Mesothelial cell of epicardium (in vitro differentiated cells): ENCODE measurements at regions not wholly inside any gene's neighbourhood (a gene's known extent, or its start where the extent isn't known, plus 50 kb on each side); places are given as distances from the start of the nearest gene placed in this dataset.

ENCODE experiments used
- DNase-seq, 2 experiments: peaks; one replicate each; pipeline ENCODE4 v3.0.0; 2021; ENCODE audit warnings: low spot score in 2 of 2; ENCODE audit not compliant: unreplicated experiment in 2 of 2
- H3K27ac Mint-ChIP-seq: 2 replicates; pipeline ENCODE4 v1.8.0; 2021; ENCODE audit warnings: mixed read lengths
- H3K27me3 Mint-ChIP-seq: 2 replicates; pipeline ENCODE4 v1.8.0; 2021; ENCODE audit warnings: low read depth, mixed read lengths
- H3K36me3 Mint-ChIP-seq: 2 replicates; pipeline ENCODE4 v1.8.0; 2021; ENCODE audit warnings: mixed read lengths
- H3K4me1 Mint-ChIP-seq: 2 replicates; pipeline ENCODE4 v1.8.0; 2021; ENCODE audit warnings: mixed read lengths
- H3K4me3 Mint-ChIP-seq: 2 replicates; pipeline ENCODE4 v1.8.0; 2021; ENCODE audit warnings: mild to moderate bottlenecking, moderate library complexity, mixed read lengths
- H3K9me3 Mint-ChIP-seq: 2 replicates; pipeline ENCODE4 v1.8.0; 2021; ENCODE audit warnings: mixed read lengths
- TF ChIP-seq, protein P1 (sequence below): fragments of 200-600 bp; sonication (generic); IDR thresholded peaks from one replicate; pipeline ENCODE4 v1.5.0; 2021; ENCODE audit warnings: antibody characterized with exemption; ENCODE audit not compliant: unreplicated experiment

DNA sequence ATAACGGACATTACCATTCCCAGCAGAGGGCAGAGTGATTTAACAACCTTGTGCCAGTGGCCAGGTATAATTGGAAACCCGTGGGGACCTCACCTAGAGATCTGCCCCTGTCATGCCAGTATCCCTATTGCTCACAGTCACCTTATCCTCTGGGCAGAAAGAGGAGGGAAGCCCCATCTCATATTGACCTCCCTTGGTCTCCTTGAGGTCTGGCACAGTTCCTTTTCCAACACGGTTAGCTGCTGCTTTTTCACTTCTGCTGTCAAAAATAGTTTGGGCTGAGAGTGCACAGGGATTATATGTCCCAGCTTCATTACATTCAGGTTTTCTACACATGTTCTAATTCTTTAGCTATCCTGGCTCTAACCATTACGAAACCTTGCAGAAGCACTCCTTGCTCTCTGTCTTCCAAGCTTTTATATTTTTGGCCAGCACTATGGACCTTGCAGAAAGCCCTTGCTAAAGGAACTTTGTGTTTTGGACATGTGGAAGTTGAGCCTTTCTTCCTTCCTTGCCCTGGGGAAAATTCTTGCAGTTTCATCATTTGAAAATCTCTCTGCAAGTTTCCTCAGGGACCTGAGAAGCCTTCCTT lies 111.7 kb upstream of the MIS18BP1 start:
- no peaks in the 10 kb centered on the region for H3K27me3 Mint-ChIP-seq
- H3K9me3 Mint-ChIP-seq = no peaks in the 10 kb centered on the region
- no peak for DNase-seq
- H3K4me3 Mint-ChIP-seq = no peak overlapping the region
- H3K36me3 Mint-ChIP-seq = no peaks in the 10 kb centered on the region
- TF ChIP-seq, protein P1, sequence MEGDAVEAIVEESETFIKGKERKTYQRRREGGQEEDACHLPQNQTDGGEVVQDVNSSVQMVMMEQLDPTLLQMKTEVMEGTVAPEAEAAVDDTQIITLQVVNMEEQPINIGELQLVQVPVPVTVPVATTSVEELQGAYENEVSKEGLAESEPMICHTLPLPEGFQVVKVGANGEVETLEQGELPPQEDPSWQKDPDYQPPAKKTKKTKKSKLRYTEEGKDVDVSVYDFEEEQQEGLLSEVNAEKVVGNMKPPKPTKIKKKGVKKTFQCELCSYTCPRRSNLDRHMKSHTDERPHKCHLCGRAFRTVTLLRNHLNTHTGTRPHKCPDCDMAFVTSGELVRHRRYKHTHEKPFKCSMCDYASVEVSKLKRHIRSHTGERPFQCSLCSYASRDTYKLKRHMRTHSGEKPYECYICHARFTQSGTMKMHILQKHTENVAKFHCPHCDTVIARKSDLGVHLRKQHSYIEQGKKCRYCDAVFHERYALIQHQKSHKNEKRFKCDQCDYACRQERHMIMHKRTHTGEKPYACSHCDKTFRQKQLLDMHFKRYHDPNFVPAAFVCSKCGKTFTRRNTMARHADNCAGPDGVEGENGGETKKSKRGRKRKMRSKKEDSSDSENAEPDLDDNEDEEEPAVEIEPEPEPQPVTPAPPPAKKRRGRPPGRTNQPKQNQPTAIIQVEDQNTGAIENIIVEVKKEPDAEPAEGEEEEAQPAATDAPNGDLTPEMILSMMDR = no peak
- H3K27ac Mint-ChIP-seq = no peak overlapping the region
- no peaks in the 10 kb centered on the region for H3K4me1 Mint-ChIP-seq

DNA sequence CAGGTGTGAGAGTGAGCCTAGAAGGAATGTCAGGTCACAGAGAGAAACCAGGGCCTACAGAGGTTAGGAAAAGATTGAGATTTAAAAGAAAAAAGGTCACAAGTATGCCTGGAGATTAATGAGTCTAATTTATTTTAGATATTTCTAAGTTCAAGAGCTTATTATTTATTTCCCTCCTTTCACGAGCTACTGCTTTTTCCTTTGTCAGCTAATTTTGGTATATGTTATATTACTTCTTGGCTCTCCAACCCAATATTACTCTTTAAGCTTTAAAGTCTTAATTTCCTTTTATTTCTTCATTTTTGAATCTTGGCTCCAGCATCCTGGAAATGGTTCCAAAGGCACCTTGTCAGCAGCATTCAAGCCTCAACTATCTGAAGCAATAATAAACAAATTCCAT lies 109.5 kb upstream of the MIS18BP1 start:
- no peak for DNase-seq
- TF ChIP-seq, protein P1 = no peak
- H3K9me3 Mint-ChIP-seq = no peaks in the 10 kb centered on the region
- H3K27ac Mint-ChIP-seq = no peak overlapping the region
- no peak overlapping the region for H3K4me3 Mint-ChIP-seq
- no peaks in the 10 kb centered on the region for H3K27me3 Mint-ChIP-seq
- no peaks in the 10 kb centered on the region for H3K4me1 Mint-ChIP-seq
- H3K36me3 Mint-ChIP-seq = no peaks in the 10 kb centered on the region

DNA sequence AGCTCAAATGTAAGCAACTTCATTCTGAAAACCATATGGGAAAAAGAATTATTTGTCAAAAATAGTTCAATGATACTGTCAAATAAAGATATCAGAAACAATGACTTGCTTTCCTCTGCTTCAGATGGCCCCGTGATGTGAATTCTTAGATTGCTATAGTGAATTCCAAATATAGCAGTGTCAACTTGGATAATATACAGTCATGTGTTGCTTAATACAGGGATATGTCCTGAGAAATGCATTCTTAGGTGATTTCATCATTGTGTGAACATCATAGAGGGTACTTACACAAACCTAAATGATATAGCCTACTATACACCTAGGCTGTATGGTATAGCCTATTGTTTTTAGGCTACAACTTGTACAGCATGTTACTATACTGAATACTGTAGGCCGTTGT lies 108.7 kb upstream of the MIS18BP1 start:
- Mint-ChIP-seq H3K36me3 (no peaks in the 10 kb centered on the region), H3K4me1 (no peaks in the 10 kb centered on the region)
- TF ChIP-seq, protein P1 = no peak

DNA sequence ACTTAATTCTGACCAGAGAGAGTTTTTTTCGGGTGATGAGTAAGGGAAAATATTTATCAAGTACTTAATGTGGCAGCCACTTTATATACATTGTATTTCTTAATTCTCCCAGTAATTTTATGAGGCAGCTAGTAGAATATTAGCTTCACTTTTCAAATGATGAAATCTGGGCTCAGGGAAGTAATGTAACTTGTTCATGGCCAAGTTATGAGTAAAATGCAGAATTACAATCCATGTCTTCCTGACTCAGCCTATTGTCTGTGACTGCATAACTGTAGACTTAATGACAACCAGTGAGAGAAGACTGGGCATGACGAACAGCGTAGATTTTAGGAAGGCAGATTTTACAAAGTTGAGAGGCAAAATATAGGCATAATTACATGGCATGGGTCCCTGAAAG lies 106.7 kb upstream of the MIS18BP1 start:
- Mint-ChIP-seq H3K4me3 (no peak overlapping the region), H3K27ac (no peak overlapping the region), H3K9me3 (peaks cover 8% of the 10 kb centered on the region), H3K4me1 (peaks cover 9% of the 10 kb centered on the region), H3K27me3 (no peaks in the 10 kb centered on the region), H3K36me3 (no peaks in the 10 kb centered on the region)
- TF ChIP-seq, protein P1 = no peak
- no peak for DNase-seq

More for the DNA sequence above, 108.7 kb upstream of the MIS18BP1 start:
- H3K4me3 Mint-ChIP-seq = no peak overlapping the region
- H3K27me3 Mint-ChIP-seq = no peaks in the 10 kb centered on the region
- DNase-seq = no peak
- no peak overlapping the region for H3K27ac Mint-ChIP-seq
- H3K9me3 Mint-ChIP-seq = no peaks in the 10 kb centered on the region

DNA sequence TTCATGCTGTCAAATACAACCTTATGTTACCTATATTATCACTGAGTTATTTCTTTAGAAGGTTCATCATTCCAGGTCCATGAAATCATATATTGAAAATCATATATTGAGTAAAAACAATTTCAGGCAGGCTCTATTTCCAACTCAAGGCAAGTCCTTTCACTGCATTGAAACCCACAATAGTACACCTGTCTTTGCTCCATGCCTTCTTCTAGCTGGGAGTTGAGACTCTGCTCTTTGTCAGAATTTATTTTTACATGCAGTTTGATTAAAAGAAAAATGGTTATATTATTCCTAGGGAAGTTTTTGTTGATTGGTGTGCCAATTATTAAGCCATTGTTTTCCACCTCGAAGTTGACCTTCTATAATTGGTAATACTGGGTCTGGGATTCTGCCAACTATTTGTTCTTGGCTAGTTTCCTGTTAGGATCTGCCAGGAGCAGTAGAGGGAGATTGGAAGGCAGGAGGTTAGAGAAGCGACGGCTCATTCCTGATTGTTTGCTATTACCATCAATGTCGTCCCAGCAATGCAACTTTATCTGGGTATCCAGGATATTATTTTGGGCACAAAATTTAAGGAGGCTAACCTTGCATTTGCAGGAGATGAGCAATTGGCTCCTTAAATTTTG lies 79.5 kb upstream of the MIS18BP1 start:
- Mint-ChIP-seq H3K4me3 (no peak overlapping the region), H3K27ac (no peak overlapping the region), H3K36me3 (no peaks in the 10 kb centered on the region), H3K27me3 (no peaks in the 10 kb centered on the region), H3K4me1 (no peaks in the 10 kb centered on the region), H3K9me3 (peaks cover 43% of the 10 kb centered on the region)
- TF ChIP-seq, protein P1 = no peak
- no peak for DNase-seq
